Stimulated activated CD8-positive, alpha-beta memory T cell treated with anti-CD3 and anti-CD28 coated beads, Interleukin-7, amount 100 ng/mL, for 48 hours (primary cell): ENCODE measurements at regions not wholly inside any gene's neighbourhood (a gene's known extent, or its start where the extent isn't known, plus 50 kb on each side); places are given as distances from the start of the nearest gene placed in this dataset.

Experiments used
- DNase-seq, 2 donors: peaks; one replicate each; pipeline ENCODE4 v3.0.0-alpha.2; 2020; ENCODE audit warnings: low read depth in 1 of 2; ENCODE audit errors: extremely low read depth in 1 of 2

DNA sequence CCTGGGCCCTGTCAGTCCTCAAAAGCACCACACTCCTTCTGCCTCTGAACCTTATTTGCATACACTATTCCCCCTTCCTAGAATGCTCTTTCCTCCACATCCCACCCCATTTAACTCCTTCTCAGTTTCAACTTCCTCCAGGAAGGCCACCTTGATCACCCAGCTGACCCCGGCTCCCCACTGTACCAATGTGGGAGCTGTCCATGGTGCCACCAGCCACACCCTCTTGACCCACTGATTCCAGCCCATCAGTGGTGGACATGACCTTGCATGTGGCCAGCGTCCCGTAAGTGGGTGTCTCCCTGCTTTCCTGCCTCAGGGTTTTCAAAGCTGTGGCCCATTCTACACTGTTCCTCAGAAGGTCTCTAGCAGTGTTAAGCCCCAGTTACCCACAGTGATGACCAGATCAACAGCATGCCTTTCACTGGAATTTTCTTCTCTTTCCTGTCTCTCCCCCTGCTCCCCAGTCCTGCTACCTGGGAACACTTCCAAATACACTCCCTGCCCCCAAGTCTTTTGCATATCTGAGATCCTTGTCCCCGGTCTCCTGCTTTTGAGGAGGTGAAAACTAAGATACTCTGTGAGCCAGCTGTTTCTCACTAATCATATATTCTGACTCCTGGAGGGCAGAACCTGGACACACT, 346.6 kb downstream of the MN1 start:
- DNase-seq: no peak

DNA sequence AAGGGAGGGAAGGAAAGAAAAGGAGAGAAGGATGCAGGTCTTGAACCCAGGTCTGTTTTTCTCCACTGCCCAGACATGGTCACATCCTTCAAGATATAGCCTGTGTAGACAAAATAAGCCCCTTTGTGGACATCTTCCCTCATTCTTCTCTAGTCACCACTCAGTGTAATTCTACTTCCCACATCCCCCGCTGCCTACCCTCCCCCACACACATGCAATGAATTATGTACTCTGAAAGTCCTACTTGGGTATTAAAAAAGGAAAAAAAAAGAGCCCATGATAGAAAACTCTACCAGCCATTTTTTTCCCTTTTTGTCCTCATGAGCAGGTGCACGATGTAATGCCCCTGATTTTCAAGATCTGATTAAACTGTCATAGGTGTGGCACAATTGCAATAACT, 346.0 kb downstream of the MN1 start:
- no peak for DNase-seq

DNA sequence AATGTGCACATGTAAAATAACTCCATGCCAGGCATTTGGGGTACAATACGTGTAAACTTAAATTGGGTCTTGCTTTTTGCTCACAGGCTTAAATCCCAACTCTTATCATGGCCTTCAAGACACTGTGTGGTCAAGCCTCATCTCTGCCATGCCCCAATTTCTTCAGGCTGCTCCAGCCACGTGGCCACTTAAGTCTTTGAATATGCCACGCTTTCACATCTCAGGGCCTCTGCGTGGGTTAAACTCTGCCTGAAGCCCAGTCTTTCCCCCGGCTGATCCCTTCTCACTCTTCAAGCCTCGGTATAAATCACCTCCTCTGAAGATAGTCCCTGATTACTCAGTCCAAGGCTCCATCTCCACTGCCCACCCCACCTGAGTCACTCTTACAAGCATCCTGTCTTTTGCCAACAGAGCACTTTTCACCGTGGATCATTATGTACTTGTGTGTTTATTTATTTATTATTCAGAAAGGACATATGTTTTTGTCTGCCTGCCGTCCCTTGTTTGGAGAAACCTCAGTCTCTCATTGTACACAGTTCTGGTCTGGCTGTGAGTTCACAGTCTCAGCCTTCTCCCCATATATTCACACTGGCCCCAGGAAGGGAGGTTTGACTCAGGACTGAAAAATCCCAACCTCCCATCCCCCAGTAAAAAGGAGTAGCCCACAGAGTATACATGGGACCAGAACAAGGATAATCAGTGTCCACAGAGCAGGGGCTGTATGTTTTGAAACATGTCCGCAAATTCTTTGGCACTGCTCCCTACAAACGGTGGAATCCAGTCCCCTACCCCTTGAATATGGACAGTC, 344.7 kb downstream of the MN1 start:
- no peak for DNase-seq

DNA sequence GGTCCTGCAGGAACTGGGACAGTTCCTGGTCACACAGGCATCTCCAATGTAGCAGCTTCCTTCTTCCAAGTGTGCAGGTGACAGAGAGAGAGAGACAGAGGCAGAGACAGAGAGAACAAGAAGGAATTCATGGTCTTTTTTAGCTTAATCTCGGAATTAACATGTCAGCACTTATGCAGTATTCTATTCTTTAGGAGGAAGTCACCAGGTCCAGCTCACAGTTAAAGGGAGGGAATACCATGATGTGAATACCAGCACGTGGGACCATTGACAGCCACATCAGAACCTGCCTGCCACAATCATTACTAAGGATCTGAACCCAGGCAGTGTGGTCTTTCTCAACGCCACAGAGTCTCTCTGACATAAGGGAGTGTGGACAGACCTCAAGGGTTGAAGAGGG, 341.6 kb downstream of the MN1 start:
- DNase-seq: no peak

DNA sequence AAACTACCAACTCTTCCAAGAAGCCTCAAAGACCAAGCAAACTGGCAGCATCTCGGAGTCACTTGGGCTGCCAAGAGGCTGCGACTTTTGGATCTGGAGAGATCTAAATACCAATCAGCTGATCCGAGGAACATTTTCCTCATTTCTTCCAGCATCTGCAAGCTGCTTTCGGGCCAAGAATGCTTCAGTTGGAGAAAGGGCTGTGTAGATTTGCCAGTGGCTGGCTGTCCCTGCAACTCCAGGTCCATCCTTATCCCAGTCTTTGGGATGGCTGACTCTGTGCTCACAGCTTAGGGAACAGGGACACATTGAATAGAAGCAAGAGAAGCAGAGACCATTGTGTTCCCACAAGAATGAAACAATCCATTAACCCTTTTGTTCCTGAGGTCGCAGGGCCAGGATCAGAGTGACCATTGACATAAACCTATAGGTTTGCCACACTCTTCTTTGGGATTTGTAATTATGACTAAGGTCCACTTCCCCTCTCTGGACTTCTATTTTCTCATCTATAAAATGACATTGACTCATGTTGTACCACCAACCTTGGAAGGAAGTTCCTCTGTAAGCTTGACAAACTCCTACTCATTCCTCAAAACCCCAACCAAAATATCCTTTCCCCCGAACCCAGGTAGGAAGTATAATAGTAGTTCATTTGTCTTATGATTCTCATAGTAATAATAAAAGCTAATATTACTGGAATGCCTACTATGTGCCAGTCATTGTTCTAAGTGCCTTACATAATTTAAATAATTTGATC, 340.8 kb downstream of the MN1 start:
- DNase-seq: no peak

DNA sequence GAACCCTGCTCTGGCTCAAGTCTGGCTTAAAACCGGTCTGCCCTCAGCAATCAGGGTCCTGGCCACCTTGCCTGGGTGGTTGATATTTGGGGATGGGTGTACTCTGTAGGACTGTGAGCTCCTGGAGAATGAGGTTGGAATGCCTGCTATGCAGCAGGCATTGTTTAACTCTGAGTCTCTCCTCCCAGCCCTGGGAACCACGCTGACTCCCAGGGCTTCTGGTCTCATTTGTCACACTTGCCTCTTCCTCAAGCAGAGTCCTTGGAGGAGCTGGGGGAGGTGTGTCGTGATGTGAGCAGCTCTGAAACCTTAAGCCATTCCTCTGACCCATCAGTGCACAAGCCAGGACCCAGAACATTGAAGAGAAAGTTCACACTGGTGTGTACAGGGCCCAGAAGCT, 340.1 kb downstream of the MN1 start:
- no peak for DNase-seq

DNA sequence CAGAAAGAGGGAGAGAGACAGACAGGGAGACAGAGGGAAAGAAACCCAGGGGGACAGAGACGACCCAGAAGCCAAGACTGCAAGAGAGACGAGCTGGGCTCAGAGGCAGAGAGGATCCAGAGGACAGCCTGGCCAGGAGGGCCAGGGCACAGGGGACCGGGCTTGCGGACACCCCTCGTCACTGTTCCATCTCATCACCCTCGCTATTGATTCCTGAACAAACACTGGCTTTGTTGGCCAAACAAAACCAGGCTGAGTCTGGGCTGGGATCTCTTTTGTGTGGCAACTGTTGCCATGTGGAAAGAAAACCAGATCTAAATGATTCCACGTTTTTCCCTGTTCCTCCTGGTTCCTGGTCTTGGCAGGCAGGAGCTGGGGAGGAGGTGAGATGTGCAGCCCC, 339.4 kb downstream of the MN1 start:
- DNase-seq: no peak

DNA sequence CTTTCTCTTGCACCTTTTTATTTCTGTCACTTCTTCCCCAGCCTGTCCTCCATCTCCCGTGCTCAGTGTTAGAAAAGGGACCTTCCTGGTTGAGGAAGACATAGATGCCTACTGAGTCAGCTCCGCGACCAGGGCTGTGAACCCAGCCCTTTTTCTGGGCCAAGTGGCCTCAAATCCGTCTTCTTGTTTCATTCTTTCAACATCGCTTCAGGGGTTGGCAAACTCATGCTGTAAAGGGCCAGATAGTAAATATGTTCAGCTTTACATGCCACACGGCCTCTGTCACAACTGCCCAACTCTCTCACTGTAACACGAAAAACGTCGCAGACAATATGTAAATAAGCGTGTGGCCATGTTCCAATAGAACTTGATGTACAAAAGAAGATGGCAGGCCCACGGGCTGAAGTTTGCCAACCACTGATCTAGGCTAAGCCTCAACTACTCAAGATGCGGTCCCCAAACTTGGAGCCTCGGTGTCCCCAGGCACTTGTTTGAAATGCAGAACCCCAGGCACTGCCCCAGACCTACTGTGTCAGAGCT, 338.4 kb downstream of the MN1 start:
- no peak for DNase-seq

DNA sequence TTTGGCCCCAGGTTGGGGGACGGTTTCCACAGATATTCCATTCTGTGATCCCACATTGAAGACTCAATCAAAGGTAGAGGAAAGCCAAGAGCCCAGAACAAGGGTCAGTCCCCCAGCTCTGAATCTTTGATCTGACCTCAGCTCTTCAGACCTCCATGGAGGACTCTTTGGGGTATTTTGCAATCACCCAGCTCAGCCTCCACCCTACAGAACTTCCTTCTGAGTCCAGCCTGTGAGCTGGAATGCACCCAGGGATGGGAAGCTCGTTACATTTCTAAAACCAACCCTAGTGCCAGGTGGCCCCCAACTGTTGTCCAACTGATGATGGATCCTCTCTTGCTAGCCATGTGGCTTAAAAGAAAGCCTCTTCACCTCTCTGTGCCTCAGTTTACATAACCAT, 335.3 kb downstream of the MN1 start:
- DNase-seq: no peak

DNA sequence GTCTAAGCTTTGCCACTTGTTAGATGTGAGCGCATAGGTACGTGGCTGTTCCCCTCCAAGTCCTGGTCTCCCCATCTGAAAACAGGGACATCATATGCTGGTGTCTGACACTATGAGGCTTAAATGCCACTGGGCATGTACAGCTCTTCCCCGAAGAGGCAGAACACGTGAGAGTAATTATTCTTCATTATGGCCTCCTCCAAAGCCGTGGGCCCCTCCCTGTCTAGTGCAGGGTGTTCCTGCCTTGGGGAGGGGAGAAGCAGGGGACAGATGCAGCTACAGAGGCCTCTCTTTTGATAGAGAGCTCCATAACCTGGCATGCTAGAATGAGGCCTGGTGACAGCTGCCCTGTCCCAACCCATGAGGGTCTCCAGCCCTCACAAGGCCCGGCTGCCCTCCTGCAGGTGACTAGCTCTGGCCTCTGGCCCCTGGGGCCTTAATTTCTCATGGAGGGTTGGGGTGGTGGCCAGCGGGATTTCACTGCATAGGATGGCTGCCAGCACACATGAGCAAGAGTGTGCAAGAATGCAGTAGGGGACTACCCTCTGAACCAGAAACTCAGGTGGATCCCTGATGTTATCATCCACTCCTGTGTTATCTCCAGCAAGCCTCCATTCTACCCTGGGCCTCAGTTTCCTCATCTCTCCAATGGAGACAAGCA, 334.6 kb downstream of the MN1 start:
- DNase-seq: no peak

DNA sequence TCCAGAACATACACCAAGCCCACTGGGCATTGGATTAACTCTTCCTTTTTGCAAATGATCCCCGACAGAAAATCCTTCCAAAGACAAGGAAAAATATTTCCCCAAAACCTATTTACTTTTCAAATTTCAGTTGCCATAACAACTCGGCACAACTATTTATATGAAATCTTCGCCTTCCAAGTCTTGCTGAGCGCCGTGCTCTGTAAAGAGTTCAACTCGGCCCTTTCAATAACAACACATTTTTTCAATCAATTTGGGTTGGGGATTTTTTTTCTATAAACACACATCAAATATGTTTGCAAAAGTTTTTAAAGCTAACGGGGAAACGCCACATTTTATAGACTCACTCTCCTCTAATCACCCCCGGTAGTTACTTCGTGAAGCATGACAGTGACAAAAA, 333.8 kb downstream of the MN1 start:
- DNase-seq: no peak

DNA sequence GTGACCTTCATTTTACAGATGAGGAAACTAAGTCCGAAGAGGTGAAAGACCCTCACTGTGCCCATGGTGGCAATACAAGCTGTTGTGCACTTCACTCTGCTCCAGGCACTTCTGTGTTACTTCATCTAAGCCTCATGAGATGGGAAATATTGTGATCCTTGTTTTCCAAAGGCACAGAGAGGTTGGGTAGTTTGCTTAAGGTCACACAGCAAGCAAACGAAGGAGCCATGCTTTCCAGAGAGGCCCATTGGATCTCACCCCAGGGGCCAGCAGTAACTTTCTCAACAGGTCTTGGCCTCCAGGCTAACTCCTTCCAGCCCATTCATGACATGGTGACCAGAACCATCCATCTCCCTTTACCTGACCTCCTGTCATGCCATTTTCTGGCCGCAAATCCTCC, 332.8 kb downstream of the MN1 start:
- DNase-seq: no peak

DNA sequence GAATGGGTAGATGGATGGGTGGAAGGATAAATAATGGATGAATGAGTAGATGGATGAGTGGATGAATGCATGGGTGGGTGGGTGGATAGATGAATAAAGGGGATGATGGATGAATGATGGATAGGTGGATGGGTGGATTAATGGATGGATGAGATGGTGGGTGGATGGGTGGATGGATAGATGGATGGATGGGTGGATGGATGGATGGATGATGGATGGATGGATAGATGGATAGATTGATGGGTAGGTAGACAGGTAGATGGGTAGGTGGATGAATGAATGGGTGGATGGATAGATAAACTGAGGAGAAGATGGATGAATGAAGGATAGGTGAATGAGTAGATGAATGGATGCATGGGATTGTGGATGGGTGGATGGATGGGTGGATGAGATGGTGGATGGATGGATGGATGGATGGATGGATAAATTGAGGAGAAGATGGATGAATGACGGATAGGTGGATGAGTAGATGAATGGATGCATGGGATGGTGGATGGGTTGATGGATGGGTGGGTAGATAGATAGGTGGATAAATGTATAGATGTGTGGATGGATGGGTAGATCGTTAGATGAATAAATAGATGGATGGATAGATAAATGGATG, 331.3 kb downstream of the MN1 start:
- no peak for DNase-seq

DNA sequence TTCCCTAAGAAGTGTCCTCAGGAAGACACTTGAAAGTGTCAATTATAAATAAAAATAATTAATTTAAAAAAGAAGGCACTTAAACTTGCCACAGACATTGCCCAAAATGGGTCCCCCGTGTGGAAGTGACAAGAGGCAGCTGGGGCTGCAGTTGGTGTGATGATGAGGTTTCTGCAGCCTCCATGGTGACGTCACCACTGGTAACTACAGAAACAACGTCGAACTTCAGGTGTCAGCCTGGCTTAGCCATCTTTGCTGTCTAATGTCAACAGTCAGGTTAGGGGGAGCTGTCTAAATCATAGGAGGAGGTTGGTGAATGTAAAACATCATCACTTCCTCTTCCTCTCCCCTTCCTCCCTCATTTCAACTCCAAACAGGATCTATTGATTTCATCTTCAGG, 328.6 kb downstream of the MN1 start:
- no peak for DNase-seq

DNA sequence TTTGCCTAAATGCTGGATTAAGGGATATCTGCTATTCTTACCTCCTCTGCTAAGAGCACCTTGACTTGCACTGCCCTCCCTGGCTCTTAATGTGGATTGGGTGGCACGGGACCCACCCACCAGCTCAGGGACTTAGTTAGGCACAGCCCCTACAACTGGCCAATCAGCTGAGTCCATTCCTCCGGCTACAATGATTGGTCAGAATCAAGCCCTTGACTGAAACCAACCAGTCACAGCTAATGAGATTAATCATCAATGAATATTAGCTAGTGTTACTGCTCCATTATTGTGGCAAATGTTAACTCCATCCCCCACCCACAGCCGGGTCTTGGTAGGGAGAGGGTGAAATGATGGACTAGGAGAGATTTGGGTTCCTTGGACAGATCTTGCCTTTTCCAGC, 328.0 kb downstream of the MN1 start:
- DNase-seq: no peak

DNA sequence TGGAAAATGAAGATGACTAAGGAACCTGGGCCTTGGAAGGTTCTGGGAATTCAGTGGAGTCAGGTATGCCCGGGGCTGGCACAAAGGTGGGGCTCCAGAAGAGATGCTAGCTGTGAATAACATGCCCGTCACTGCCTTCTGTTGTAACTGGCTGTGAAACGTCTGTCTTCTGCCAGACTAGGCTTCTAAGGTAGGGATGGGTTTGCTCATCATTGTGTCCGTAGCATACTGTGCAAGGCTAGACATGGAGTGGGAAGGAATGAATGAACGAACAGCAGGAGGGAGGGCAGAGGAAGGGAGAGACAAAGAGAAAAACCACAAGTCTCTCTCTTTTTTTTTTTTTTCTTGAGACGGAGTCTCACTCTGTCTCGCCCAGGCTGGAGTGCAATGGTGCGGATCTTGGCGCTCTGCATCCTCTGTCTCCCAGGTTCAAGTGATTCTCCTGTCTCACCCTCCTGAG, 327.4 kb downstream of the MN1 start:
- DNase-seq: no peak

DNA sequence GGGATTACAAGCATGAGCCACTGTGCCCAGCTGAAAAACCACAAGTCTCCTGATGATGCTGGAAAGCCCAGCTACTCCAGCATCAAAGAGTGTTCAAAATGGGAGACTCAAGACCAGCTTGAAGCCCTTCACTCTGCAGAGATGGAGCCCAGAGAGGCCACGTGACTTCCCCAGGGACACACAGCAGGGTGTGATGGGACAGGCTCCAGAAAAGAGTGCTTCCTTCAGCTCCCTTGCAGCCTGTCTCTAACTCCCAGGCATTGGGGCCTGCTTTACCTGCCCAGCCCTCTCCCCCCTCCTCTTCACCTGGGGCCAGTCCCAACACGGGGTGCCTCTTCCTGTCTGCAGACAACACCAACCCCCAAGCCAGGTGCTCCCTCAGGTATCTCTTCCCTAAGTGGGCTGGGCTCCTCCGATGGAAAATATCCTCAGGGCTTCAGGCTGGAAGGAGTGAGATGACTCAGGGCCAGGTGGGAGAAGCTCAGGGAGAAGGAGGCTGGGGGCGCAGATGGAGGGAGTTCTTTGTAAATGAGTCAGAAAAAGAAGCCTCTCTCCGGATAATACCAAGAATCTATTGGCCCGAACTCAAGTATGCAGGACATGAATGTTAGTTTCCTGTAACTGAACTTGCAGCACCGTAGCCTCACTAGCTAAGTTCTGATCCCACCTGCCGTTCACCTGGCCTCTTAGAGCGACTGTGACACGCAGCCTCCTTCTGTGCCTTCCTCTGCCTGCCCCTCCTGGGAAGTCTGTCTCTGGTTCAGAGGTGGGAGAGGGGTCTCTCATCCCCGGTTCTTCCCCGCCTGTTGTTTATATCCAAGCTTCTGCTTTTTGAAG, 326.6 kb downstream of the MN1 start:
- DNase-seq: no peak

DNA sequence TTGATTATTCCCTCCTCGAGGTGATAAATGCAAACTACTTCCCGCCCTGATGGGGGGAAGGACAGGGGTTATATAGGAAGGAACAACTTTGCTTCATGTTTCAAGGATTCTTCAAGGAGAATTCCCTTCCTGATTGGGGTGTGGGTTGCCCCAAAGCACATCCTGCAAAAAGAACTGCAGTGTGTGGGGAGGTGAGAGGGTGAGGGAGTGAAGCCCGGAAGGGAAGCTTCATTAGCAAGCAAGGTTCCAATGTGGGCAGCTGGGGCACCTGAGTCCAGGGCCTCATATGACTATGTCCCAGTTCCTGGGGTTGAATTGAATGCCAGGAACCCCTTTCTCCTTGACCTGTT, 326.0 kb downstream of the MN1 start:
- no peak for DNase-seq

DNA sequence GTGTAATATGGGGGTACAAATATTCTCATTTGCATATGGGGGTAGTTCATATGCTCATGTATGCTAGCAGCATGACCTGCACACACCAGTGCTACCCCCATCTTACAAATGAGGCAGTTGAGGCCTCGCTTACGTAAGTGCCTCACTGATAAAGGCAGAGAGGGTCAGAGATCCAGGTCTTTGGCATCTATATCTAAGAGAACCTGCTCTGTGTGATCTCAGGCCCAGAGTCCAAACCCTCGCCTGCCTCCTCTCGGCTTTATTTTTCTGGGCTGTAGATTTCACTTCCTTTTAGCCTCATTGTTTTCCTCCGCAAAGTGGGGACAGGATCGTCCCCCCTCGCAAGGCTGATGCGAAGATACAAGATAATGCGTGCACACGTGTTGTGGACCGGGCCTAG, 325.2 kb downstream of the MN1 start:
- DNase-seq: no peak

DNA sequence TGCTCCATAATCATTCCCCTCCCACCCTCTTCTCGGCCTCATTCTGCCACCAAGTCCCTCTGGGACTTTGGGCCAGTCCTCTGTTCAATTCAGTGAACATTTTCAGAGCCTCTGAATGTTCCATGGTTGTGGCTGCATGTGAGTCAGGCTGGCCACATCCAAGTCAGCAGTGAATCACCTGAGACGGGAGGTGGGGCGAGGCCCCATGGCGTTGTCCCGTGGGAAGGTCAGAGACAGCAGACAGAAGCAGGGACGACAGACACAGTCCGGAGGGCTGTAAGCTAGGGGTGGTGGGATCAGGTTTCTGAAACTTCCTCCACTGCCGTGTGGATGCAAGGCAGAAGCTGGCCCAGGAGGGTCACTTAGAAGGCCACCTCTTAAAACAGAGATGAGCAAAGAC, 324.8 kb downstream of the MN1 start:
- no peak for DNase-seq
